OCI-LY3 (cell line): ENCODE measurements at regions not wholly inside any gene's neighbourhood (a gene's known extent, or its start where the extent isn't known, plus 50 kb on each side); places are given as distances from the start of the nearest gene placed in this dataset.

Source experiments
- EZH2phosphoT487 ChIP-seq: fragments of 200-600 bp; shearing (Covaris generic); IDR thresholded peaks from 2 replicates; pipeline ENCODE4 v1.6.1; 2018; ENCODE audit warnings: antibody characterized with exemption, mixed run types, low read depth
- TF ChIP-seq, protein P1 (sequence below): fragments of 200-600, 300-600 bp; sonication (generic); IDR thresholded peaks from 2 replicates; pipeline ENCODE4 v1.5.1; 2014; ENCODE audit warnings: antibody characterized with exemption, low read length, low read depth

- TF ChIP-seq, protein P1, sequence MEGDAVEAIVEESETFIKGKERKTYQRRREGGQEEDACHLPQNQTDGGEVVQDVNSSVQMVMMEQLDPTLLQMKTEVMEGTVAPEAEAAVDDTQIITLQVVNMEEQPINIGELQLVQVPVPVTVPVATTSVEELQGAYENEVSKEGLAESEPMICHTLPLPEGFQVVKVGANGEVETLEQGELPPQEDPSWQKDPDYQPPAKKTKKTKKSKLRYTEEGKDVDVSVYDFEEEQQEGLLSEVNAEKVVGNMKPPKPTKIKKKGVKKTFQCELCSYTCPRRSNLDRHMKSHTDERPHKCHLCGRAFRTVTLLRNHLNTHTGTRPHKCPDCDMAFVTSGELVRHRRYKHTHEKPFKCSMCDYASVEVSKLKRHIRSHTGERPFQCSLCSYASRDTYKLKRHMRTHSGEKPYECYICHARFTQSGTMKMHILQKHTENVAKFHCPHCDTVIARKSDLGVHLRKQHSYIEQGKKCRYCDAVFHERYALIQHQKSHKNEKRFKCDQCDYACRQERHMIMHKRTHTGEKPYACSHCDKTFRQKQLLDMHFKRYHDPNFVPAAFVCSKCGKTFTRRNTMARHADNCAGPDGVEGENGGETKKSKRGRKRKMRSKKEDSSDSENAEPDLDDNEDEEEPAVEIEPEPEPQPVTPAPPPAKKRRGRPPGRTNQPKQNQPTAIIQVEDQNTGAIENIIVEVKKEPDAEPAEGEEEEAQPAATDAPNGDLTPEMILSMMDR = no peak
- TF ChIP-seq EZH2phosphoT487 = no peak
Measured at GRCh38 chr11:21646351-21646750, 546.5 kb upstream of the ANO5 start.
